HG03135 (cell line): ENCODE measurements at regions not wholly inside any gene's neighbourhood (a gene's known extent, or its start where the extent isn't known, plus 50 kb on each side); places are given as distances from the start of the nearest gene placed in this dataset.
"Not testable (repeated sequence)": the region's sequence is repeated elsewhere in the genome, so short reads cannot be mapped to it uniquely, and the experiment has no call there.

Experiments used
- ATAC-seq: cut with Tn5 transposase; IDR thresholded peaks from one replicate; pipeline ENCODE4 v1.9.1; 2021; ENCODE audit warnings: mild to moderate bottlenecking, moderate library complexity; ENCODE audit not compliant: unreplicated experiment

DNA sequence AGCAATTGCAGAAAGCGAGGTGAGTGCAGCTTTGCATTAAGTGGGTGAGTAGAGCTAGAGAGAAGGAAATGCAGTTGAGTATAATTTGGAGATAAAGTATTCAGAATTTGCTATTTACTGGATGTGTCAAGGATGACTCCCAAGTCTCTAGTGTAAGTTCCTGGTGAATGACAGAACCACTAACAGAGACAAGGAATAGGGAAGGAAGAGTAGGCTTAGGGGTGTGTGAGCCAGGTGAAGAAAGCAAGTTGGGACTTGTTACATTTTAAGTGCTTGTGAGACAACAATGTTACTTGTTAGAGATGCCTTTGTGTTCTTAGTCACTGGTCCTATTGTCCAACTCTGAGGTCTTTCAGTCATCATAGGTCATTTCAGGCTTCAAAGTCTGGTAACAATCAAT is 70.8 kb downstream of the TBC1D26 start:
- ATAC-seq: not testable (repeated sequence)

DNA sequence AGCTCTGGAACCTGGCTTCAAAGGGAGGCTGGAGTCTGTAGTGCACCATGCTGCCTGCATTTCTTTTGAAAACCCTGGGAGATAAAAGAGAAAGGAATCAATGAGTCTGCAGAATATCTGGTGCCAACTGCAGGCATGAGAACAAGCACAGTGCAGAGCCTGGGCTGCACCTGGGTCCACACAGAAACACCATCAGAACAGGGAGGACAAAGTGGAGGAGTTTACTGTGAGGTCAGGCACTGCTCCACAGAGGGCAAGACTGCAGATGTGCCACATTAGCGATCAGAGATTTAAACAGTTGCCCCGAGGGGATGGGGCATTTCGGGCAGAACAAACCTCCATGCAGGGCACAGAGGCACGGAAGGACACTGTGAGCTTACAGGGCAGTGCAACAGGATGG is 74.7 kb downstream of the TBC1D26 start:
- not testable (repeated sequence) for ATAC-seq

DNA sequence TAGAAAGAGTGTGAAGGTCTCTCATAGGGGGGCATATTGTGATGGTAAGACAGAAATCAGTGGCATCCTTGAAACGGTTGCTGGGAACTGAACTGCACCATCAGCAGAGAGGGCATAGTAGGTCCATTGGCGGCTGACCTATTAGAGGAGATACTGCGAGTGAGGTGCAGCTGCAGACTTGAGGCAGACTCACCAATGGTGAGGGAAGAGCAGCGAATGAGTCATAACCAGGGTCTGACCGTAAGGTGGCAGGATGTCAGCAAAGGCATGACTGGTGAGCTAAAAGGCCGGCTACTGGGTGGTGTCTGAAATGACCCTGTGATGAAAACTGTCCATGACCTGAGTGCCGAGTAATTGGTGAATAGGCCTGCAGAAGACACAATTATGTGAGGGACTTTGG is 81.3 kb downstream of the TBC1D26 start:
- not testable (repeated sequence) for ATAC-seq

DNA sequence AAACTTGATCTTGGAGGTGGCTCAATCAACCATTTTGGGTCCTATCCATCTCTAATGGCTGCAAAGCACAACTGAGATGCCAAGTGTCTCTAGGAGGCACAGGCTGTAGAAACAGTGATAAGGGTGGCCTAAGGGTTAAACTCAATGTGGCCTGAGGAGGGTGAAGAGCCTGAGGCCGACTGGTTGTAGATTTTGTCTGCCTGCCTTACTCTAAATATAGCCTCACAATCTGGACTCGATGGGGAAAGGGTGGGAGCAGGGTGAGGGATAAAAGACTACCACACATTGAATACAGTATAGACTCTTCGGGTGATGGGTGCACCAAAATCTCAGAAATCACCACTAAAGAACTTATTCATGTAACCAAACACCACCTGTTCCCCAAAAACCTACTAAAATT is 81.9 kb downstream of the TBC1D26 start:
- not testable (repeated sequence) for ATAC-seq

DNA sequence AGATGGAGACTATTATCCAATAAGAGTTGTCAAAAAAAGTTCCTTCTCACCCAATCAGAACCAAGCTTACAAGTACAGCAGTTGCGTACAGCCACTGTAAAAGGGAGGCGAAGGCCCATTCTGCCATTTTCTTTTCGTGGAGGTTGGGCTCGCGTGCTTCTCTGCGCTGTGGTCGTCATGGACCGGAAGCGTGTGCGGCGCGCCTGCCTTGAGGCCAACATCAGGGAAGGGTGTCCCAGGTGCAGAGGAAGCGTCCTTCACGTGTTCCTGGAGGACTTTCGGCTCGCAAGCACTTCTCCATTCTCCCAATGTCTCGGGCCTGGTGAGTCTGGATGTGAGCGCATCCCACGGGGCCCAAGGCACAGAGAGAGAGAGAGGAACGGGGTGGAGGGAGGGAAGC is 85.8 kb downstream of the TBC1D26 start:
- not testable (repeated sequence) for ATAC-seq

DNA sequence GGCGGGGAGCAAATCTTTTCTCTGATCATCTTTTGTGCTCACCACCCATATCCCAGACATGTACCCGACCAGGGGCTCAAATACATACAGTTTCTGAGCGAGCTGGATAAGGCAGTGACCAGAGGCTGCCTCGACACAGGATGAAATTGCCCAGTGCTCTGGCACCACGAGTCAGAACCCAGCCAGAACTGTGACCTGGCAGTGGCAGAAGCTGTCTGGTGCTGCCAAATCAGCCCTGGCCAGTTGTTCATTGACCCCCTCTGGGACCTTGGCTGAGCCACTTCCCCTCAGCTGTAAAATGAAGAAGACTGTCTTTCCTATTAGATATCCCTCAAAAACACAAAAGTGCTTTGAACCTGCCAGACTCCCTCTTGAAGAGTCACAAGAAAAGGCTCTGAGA is 90.2 kb downstream of the TBC1D26 start:
- not testable (repeated sequence) for ATAC-seq

DNA sequence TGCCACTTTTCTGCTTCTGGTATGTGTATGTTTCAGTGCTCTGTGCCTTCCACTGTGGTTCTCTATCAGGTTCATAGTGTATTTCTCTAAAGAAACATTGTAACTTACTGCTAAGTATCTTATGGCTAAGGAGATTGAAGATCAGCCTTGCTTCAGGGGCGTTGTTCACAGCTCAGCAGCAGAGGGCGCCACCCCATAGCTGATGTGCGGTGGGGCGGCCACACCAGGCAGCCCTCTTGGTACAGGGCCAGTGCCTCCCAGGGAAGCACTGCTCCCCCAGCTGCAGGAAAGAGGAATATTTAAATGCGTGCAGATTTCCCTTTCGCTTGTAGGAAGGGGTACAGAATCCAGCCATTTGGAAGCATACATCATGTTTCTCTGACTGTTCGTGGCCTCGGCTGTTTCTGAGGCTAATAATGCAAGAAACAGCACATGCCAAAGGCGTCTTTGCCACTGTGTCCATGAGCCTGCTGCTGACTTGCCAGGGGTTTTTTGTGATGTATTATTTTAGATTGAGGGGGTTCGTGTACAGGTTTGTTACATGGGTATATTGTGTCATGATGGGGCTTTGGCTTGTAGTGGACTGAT is 96.7 kb downstream of the TBC1D26 start:
- ATAC-seq: not testable (repeated sequence)

DNA sequence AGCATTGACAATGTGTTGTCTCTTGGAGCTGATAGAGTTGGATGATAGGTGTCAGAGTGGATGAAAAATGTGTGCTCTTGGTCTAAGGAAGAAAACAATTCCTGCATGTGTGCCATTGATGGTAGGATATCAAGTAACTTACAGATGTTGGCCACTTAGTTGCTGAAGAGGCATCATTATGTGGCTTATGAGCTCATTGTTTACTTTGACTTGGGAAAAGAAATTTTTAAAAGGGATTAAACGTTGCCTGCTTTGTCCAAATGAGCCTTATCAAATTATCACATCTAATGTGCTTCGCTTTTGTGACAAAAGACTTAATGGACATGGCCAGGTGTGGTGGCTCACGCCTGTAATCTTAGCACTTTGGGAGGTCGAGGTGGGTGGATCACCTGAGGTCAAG is 98.1 kb downstream of the TBC1D26 start:
- not testable (repeated sequence) for ATAC-seq

DNA sequence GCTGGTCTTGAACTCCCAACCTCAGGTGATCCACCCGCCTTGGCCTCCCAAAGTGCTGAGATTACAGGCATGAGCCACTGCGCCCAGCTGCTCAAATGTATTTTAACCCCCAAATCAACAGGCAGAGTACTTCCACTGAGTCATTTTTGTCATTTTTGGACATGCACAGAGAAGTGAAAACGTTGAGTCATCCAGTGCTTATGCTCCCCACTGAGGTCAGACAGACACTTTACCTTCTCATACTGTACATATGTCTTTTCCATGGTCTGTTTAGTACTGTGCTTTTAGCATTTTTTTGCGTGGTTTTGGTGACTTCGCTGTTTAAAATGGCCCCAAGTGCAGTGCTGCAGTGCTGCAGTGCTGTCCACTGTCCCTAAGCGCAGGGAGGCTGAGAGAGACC is 99.1 kb downstream of the TBC1D26 start:
- ATAC-seq: peak; percentile 77

DNA sequence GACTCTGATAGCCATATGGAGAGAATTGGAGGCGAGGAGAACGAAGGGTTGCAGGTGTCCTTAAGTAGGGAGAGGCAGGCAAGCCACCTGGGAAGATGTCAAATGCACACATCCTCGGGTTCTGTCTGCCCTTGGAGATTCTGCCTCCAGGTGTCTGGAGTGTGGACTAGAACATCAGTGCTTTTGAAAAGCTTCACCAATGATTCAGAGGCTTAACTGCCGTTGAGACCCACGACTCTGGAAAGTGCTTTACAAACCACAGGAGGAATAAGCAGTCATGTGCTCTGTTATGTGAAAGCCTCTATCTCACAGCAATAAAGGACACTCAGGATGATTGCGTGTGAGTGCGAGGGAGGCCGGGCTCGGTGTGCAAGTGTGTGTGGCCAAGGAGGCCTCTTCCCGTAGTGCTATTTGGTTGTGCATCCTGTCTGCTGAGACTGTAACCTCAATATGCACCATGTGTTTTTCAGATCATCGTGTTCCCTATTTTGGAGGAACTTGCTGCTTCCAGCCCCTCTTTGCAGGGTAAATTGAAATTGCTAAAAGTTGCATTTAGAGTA is 100.9 kb downstream of the TBC1D26 start:
- not testable (repeated sequence) for ATAC-seq

DNA sequence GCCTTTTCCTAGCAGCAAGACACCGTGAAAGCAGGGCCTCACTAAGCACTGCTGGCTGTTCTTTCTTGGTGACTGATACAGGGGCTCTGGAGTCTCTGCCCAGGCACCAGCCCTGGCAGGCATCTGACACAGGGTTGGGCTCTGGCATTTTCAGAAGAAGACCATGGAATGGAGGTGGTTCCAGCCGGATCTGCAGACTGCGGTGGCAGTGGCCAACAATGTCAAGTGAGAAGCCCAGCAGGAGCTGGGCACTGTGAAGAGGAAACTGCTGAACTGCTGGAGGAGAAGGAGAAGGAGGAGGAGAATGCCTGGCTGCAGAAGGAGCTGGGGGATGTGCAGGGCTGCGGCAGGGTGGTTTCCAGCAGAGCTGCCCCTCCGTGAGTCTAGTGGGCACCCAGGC is 101.8 kb downstream of the TBC1D26 start:
- not testable (repeated sequence) for ATAC-seq

DNA sequence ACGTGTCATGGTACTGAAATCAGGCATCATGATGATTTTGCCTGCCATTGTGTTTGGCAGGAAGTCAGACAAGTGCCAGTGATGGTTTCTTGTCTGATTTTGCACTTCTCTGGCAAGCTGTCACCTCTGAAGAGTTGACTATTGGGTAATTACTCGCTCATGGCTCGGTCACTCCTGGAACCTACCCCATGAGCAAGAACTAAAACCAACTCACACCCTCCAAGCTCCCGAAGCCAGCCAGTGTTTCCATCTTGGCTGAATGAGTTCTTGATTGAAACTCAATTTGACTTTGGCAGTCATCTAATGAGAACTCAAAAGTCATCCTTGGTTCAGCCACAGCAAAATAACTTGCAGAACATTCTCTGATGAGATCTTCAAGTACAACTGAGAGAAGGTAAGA is 103.4 kb downstream of the TBC1D26 start:
- ATAC-seq: not testable (repeated sequence)

DNA sequence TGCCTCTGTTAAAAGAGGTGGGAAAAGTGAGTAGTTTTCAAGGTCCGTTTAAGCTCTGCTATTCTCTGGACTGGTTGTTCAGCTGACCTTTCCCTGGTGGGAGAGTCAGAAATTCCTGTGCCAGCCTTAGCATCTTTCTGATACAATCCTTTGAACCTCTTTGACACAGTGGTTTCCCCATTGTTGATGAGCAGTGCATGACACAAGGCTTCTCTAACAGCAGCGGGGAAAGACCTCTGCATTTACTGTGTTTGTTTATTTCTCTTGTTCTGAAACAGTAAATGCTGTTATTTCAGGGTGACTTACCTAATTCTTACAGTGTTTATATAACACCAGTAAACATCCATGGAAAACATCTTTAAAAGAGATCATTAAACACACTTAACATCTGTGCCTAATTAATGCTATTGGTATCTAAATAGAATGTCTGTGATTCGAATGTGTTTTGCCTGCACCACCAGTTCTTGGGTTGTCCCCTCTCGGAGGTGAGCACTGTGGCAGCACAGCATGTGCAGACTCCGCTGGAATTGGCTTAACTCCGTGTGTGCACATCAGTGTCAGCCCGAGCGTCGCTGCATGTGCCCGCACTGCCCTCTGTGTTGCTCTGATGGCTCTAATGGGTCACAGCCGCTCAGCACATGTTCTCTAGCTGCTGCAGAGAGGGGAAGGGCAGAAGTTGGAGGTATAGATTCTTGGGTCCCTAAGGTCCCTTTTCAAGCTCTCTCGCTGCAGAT is 104.3 kb downstream of the TBC1D26 start:
- not testable (repeated sequence) for ATAC-seq

DNA sequence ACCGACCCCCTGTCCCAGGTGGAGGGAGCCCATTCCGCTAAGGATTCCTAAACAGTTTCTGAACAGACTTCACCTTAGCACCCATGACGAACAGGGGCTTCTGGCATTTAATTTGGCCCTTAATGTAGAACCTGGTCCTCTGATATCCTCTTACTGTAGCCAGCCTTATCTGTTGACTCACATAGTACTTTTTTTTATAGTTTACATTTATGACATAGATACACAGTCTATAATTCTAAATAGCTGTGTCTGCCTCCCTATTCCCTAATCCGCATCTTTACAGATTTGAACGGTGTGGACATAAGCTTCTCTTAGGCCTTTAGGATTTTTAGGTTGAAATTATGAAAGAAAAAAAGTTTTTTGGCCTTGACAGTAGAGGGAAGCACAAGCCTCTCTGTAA is 104.9 kb downstream of the TBC1D26 start:
- not testable (repeated sequence) for ATAC-seq

DNA sequence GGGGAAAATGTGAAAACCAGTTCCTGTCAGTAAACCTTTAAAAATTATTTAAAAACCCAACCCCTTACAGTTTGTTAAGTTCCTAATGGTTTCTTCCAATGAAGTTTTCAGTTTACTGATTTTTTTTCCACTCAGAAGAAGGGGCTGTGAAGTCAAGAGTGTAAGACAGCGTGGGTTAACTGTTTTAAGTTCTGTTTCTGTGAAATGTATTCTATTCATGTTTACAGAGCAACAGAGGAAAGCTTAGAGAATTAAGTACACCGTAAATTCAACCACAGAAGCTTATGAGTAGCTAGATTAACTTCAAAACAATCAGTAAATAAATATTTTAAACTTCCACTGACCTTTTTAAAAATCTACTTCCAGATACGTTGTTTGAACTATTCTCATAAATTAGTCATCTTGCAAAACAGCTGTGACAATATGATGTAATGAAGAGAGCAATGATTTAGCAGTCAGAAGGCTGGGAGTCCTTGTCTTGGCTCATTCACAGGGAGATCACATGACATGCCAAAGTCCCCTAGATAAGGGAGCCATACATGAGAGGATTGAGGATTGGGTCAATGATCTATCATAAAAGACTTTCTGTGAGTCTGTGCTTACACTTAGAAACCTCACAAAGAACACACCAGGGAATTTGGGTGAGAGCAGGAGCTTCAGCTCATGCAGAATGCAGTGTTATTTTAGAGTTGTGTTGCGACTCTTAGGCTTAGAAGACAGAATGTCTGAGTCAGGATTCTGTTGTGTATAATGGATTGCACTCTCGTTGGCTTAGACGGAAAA is 97.3 kb upstream of the ADORA2B start:
- peak; percentile 63 for ATAC-seq

DNA sequence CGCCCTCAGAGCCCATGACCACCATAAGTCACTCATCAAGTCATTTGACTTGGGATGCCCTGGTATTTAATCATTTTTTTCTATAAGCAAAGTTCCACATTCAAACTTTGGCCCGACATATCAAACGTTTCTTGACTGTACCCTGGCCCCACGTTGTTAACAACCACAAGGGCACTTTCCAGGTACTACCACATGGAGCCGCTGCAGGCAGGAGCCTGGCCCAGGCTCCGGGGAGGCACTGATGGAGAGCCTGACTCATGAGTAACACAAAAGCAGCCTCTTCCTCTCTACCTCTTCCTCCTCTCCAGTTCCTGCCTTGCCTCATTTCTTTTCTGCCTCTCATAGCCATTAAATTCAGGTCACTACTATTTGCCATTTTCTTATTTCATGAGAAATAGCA is 95.9 kb upstream of the ADORA2B start:
- ATAC-seq: peak; percentile 56

DNA sequence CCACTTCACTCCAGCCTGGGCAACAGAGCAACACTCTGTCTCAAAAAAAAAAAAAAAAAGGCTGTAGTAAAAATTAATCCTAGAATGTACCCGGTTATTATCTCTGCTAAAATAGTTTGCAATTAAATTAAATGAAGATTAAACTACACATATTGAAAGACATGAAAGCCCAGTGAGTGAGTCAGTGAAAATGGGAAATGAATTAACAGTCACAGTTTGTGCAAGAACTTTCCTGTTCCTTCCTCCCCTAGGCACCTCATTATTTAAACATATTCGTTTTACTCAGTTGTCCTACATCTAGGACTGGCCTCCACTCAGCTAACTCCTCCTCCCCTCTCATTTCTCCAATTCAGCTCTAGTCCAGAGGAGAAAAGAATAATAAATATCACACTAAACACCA is 94.9 kb upstream of the ADORA2B start:
- ATAC-seq: not testable (repeated sequence)

DNA sequence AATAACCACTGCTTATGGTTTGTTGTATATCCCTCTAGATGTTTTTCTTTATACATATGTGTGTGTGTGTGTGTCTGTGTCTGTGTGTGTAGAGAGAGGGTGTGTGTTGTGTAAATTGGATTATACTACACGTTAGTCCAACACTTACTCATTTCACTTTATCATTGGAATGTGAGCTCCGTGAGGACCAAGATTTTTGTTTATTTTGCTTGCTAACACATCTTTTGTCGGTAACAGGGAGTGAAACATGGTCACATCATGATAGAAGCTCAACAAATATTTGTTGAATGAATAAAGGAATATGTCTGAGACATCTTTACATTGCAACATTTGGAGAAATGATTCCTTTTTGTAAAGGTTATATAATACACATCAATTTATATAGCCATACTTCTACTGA is 94.2 kb upstream of the ADORA2B start:
- ATAC-seq: not testable (repeated sequence)

DNA sequence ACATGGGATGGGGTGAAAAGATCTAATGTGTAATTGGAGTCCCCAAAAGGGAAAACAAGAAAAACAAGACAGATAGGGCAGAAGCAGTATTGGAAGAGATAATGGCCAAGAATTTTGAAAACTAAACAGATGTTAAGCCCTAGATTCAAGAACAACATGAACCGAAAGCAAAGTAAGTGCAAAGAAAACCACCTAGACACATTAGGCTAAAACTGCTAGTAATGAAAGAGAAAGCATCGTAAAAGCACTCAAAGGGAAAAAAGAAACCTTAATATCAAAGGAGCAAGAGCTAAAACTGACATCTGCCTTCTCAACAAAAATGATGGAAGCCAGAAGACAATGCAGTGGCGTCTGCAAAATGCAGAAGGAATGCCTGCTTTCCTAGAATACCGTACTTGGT is 92.1 kb upstream of the ADORA2B start:
- not testable (repeated sequence) for ATAC-seq

DNA sequence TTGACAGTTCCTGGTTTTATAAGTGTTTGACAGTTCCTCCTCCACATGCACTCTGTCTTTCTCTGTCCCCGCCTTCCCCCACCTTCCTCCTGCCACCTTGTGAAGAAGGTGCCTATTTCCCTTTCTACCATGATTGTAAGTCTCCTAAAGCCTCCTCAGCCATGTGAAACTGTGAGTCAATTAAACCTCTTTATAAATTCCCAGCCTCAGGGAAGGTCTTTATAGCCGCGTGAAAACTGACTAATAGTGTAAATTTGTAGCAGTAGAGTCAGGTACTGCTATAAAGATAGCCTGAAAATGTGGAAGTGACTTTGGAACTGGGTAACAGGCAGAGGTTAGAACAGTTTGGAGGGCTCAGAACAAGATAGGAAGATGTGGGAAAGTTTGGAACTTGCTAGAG is 88.7 kb upstream of the ADORA2B start:
- not testable (repeated sequence) for ATAC-seq

DNA sequence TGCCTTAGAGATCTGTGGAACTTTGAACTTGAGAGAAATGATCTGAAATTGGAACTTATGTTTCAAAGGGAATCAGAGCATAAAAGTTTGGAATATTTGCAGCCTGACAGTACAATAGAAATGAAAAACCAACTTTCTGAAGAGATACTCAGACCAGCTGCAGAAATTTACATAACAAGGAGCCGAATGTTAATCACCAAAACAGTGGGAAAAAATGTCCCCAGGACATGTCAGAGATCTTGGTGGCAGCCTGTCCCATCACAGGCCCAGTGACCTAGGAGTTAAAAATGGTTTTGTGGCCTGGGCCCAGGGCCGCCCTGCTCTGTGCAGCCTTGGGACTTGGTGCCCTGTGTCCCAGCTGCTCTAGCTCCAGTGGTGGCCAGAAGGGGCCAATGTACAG is 88.2 kb upstream of the ADORA2B start:
- ATAC-seq: not testable (repeated sequence)
